SK-N-SH (cell line): ENCODE measurements at regions not wholly inside any gene's neighbourhood (a gene's known extent, or its start where the extent isn't known, plus 50 kb on each side); places are given as distances from the start of the nearest gene placed in this dataset.

Experiments used
- CHD2 ChIP-seq: fragments of 150-350 bp; IDR thresholded peaks from 2 replicates; pipeline ENCODE4 v1.6.1; 2018; ENCODE audit warnings: low read length; ENCODE audit not compliant: partially characterized antibody
- FOSL2 ChIP-seq: IDR thresholded peaks from 2 replicates; pipeline ENCODE4 v1.4.0; 2012; ENCODE audit warnings: low read depth, mild to moderate bottlenecking, moderate library complexity, borderline replicate concordance
- FOXJ3 ChIP-seq: sonication (generic); formaldehyde crosslinking; IDR thresholded peaks from 2 replicates; pipeline ENCODE4 v1.5.1; 2020; ENCODE audit warnings: mild to moderate bottlenecking, missing genetic modification reagents
- FOXM1 ChIP-seq: IDR thresholded peaks from 2 replicates; pipeline ENCODE4 v1.4.0; 2012; ENCODE audit warnings: low read depth, mild to moderate bottlenecking
- GABPA ChIP-seq: IDR thresholded peaks from 2 replicates; pipeline ENCODE4 v1.4.0; 2012; ENCODE audit warnings: low read depth, mild to moderate bottlenecking
- POLR2AphosphoS5 ChIP-seq: IDR thresholded peaks from 2 replicates; pipeline ENCODE4 v1.6.1; 2012; ENCODE audit warnings: low read depth, low read length
- RAD21 ChIP-seq: IDR thresholded peaks from 2 replicates; pipeline ENCODE4 v1.6.1; 2012; ENCODE audit warnings: mild to moderate bottlenecking, low read length
- SMC3 ChIP-seq: IDR thresholded peaks from 2 replicates; pipeline ENCODE4 v1.6.1; 2012; ENCODE audit warnings: low read depth, low read length, improper control_type of control experiment
- TAF1 ChIP-seq: IDR thresholded peaks from 2 replicates; pipeline ENCODE4 v1.6.1; 2012; ENCODE audit warnings: low read depth, mild to moderate bottlenecking, low read length, moderate library complexity, borderline replicate concordance
- TF ChIP-seq, protein P1 (sequence below): fragments of 200-600 bp; sonication (generic); IDR thresholded peaks from 2 replicates; pipeline ENCODE4 v1.6.1; 2017; ENCODE audit warnings: antibody characterized with exemption, mild to moderate bottlenecking, moderate library complexity
- TF ChIP-seq, protein P2 (sequence below): fragments of 150-350 bp; IDR thresholded peaks from 2 replicates; pipeline ENCODE4 v1.6.1; 2016; ENCODE audit warnings: mild to moderate bottlenecking, low read depth, low read length
- TF ChIP-seq, protein P3 (sequence below): IDR thresholded peaks from 2 replicates; pipeline ENCODE4 v1.4.0; 2012; ENCODE audit warnings: low read depth, borderline replicate concordance

DNA sequence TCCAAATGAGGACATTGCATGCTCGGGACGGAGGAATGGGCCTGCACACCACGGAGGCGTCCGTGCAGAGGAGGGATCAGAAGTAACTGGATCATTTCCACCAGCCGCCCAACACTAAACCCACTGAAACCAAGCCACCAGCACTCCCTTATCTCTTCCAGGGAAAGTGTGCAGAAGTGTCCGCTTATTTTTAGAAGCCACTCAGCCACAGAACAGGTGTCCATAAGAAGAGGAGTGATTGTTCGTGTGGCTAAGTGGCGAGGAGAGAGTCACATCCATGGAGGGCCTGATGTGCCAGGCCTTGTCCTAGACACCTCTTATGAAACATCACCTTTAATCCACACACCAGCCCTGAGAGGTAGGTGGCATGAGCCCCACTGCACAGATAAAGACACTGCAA, 407.9 kb upstream of the NPVF start:
- TF ChIP-seq TAF1 (no peak), FOXJ3 (CRISPR knock-in tag) (no peak), POLR2AphosphoS5 (no peak), CHD2 (no peak), SMC3 (no peak), FOSL2 (no peak), GABPA (no peak), FOXM1 (no peak), RAD21 (no peak)
- TF ChIP-seq, protein P1, sequence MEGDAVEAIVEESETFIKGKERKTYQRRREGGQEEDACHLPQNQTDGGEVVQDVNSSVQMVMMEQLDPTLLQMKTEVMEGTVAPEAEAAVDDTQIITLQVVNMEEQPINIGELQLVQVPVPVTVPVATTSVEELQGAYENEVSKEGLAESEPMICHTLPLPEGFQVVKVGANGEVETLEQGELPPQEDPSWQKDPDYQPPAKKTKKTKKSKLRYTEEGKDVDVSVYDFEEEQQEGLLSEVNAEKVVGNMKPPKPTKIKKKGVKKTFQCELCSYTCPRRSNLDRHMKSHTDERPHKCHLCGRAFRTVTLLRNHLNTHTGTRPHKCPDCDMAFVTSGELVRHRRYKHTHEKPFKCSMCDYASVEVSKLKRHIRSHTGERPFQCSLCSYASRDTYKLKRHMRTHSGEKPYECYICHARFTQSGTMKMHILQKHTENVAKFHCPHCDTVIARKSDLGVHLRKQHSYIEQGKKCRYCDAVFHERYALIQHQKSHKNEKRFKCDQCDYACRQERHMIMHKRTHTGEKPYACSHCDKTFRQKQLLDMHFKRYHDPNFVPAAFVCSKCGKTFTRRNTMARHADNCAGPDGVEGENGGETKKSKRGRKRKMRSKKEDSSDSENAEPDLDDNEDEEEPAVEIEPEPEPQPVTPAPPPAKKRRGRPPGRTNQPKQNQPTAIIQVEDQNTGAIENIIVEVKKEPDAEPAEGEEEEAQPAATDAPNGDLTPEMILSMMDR = no peak
- TF ChIP-seq, protein P2, sequence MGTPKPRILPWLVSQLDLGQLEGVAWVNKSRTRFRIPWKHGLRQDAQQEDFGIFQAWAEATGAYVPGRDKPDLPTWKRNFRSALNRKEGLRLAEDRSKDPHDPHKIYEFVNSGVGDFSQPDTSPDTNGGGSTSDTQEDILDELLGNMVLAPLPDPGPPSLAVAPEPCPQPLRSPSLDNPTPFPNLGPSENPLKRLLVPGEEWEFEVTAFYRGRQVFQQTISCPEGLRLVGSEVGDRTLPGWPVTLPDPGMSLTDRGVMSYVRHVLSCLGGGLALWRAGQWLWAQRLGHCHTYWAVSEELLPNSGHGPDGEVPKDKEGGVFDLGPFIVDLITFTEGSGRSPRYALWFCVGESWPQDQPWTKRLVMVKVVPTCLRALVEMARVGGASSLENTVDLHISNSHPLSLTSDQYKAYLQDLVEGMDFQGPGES = no peak
- TF ChIP-seq, protein P3, sequence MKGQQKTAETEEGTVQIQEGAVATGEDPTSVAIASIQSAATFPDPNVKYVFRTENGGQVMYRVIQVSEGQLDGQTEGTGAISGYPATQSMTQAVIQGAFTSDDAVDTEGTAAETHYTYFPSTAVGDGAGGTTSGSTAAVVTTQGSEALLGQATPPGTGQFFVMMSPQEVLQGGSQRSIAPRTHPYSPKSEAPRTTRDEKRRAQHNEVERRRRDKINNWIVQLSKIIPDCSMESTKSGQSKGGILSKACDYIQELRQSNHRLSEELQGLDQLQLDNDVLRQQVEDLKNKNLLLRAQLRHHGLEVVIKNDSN = no peak
